ENCODE measurements at regions not wholly inside any gene's neighbourhood (a gene's known extent, or its start where the extent isn't known, plus 50 kb on each side); places are given as distances from the start of the nearest gene placed in this dataset.

DNA sequence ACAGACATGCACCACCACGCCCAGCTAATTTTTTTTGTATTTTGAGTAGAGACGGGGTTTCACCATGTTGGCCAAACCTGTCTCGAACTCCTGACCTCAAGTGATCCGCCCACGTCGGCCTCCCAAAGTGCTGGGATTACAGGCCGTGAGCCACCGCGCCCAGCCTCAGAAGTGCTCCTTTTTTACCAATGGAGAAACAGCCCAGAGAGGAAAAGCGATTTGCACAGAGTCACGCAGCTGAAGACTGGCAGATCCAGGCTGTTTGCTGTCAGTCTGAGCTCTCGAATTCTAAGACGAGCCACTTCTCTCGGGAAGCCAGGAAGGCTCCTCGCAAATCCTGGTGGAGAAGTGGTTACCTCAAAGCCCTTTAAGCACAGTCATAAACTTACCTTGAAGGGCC is 57.4 kb upstream of the SDK1 start:
- H3K27ac Mint-ChIP-seq, result peak overlapping the region; percentile 41; the same call in 1 of the 2 replicates
- H3K4me1 Mint-ChIP-seq, result peaks cover 14% of the 10 kb centered on the region
- peaks cover 15% of the 10 kb centered on the region for H3K9me3 Mint-ChIP-seq
- CTCF ChIA-PET, result interaction anchor here (0.9 kb wide), 2 partner anchors 12 to 59 kb away, joined by 3 read pairs; no protein-coding TSS in a partner anchor
- DNase-seq (ENCODE audit: low spot score), result no peak
- no peak overlapping the region for H3K4me3 Mint-ChIP-seq
- ATAC-seq, result no peak
- no peaks in the 10 kb centered on the region for H3K27me3 Mint-ChIP-seq (ENCODE audit: low read depth)
- TF ChIP-seq GTF2I (CRISPR knock-in tag; conservative IDR thresholded peaks at IDR 0.05) (no peak), ELF4 (CRISPR knock-in tag; IDR thresholded peaks at IDR 0.05; ENCODE audit: low read depth) (no peak), FOXK1 (CRISPR knock-in tag; IDR thresholded peaks at IDR 0.05) (no peak), NR1H2 (CRISPR knock-in tag; IDR thresholded peaks at IDR 0.05) (no peak), ZNF121 (CRISPR knock-in tag; IDR thresholded peaks at IDR 0.05) (no peak), ZNF396 (CRISPR knock-in tag; IDR thresholded peaks at IDR 0.05; ENCODE audit: borderline replicate concordance) (no peak), ZNF138 (CRISPR knock-in tag; conservative IDR thresholded peaks at IDR 0.05) (no peak), JUN (CRISPR knock-in tag; IDR thresholded peaks at IDR 0.05) (no peak), CREM (CRISPR knock-in tag; IDR thresholded peaks at IDR 0.05) (no peak), NFATC4 (CRISPR knock-in tag; IDR thresholded peaks at IDR 0.05) (no peak), NFE2L1 (CRISPR knock-in tag; IDR thresholded peaks at IDR 0.05) (no peak)
- TF ChIP-seq, protein P1, sequence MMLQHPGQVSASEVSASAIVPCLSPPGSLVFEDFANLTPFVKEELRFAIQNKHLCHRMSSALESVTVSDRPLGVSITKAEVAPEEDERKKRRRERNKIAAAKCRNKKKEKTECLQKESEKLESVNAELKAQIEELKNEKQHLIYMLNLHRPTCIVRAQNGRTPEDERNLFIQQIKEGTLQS (CRISPR knock-in tag; conservative IDR thresholded peaks at IDR 0.05), result no peak
- TF ChIP-seq, protein P2, sequence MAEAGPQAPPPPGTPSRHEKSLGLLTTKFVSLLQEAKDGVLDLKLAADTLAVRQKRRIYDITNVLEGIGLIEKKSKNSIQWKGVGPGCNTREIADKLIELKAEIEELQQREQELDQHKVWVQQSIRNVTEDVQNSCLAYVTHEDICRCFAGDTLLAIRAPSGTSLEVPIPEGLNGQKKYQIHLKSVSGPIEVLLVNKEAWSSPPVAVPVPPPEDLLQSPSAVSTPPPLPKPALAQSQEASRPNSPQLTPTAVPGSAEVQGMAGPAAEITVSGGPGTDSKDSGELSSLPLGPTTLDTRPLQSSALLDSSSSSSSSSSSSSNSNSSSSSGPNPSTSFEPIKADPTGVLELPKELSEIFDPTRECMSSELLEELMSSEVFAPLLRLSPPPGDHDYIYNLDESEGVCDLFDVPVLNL (CRISPR knock-in tag; IDR thresholded peaks at IDR 0.05; ENCODE audit: borderline replicate concordance, low read depth), result no peak
- TF ChIP-seq, protein P3, sequence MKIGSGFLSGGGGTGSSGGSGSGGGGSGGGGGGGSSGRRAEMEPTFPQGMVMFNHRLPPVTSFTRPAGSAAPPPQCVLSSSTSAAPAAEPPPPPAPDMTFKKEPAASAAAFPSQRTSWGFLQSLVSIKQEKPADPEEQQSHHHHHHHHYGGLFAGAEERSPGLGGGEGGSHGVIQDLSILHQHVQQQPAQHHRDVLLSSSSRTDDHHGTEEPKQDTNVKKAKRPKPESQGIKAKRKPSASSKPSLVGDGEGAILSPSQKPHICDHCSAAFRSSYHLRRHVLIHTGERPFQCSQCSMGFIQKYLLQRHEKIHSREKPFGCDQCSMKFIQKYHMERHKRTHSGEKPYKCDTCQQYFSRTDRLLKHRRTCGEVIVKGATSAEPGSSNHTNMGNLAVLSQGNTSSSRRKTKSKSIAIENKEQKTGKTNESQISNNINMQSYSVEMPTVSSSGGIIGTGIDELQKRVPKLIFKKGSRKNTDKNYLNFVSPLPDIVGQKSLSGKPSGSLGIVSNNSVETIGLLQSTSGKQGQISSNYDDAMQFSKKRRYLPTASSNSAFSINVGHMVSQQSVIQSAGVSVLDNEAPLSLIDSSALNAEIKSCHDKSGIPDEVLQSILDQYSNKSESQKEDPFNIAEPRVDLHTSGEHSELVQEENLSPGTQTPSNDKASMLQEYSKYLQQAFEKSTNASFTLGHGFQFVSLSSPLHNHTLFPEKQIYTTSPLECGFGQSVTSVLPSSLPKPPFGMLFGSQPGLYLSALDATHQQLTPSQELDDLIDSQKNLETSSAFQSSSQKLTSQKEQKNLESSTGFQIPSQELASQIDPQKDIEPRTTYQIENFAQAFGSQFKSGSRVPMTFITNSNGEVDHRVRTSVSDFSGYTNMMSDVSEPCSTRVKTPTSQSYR (CRISPR knock-in tag; IDR thresholded peaks at IDR 0.05), result no peak
- TF ChIP-seq, protein P4, sequence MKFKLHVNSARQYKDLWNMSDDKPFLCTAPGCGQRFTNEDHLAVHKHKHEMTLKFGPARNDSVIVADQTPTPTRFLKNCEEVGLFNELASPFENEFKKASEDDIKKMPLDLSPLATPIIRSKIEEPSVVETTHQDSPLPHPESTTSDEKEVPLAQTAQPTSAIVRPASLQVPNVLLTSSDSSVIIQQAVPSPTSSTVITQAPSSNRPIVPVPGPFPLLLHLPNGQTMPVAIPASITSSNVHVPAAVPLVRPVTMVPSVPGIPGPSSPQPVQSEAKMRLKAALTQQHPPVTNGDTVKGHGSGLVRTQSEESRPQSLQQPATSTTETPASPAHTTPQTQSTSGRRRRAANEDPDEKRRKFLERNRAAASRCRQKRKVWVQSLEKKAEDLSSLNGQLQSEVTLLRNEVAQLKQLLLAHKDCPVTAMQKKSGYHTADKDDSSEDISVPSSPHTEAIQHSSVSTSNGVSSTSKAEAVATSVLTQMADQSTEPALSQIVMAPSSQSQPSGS (CRISPR knock-in tag; IDR thresholded peaks at IDR 0.05; ENCODE audit: borderline replicate concordance, low read depth), result no peak
- peaks cover 6% of the 10 kb centered on the region; the same call in 1 of the 2 replicates for H3K36me3 Mint-ChIP-seq
- POLR2A ChIA-PET, result no interaction called here

DNA sequence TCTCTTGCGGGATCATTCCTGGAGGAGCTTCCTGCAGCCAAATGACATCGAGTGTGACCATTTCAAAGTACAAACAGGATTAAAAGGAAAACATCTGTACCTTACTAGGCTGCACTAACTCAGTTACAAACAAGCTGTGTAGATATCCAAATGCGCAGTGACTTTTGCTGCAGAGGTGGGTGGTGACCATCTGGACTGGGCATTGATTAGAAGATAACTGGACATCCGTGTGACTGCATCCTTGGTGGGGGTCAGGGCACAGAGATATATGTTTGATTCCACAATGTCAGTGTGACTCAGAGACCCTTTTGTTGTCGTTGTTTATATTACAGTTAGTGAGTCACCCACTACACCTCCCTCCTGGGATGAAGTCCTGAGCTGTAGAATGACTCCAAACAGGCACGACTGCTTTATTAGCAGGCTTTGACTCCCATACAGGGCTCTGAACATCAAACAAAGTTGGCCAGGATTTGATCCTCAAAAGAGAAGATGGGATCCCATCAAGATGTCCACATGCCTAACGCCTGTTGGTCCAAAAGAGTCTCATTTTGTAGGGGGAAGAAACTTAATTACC is 56.7 kb upstream of the SDK1 start:
- ChIA-PET POLR2A (no interaction called here), CTCF (interaction anchor here (0.9 kb wide), 1 partner anchor 58 kb away, joined by 3 read pairs; no protein-coding TSS in a partner anchor)
- Mint-ChIP-seq H3K27me3 (ENCODE audit: low read depth) (no peaks in the 10 kb centered on the region), H3K4me1 (peaks cover 15% of the 10 kb centered on the region), H3K27ac (no peak overlapping the region), H3K4me3 (no peak overlapping the region), H3K9me3 (peaks cover 15% of the 10 kb centered on the region), H3K36me3 (peaks cover 6% of the 10 kb centered on the region; the same call in 1 of the 2 replicates)
- ATAC-seq (no peak), DNase-seq (ENCODE audit: low spot score) (no peak)
- TF ChIP-seq, protein P5, sequence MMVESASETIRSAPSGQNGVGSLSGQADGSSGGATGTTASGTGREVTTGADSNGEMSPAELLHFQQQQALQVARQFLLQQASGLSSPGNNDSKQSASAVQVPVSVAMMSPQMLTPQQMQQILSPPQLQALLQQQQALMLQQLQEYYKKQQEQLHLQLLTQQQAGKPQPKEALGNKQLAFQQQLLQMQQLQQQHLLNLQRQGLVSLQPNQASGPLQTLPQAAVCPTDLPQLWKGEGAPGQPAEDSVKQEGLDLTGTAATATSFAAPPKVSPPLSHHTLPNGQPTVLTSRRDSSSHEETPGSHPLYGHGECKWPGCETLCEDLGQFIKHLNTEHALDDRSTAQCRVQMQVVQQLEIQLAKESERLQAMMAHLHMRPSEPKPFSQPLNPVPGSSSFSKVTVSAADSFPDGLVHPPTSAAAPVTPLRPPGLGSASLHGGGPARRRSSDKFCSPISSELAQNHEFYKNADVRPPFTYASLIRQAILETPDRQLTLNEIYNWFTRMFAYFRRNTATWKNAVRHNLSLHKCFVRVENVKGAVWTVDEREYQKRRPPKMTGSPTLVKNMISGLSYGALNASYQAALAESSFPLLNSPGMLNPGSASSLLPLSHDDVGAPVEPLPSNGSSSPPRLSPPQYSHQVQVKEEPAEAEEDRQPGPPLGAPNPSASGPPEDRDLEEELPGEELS (CRISPR knock-in tag; IDR thresholded peaks at IDR 0.05), result no peak

All from WTC11 (cell line).